HepG2 (cell line): ENCODE measurements at regions not wholly inside any gene's neighbourhood (a gene's known extent, or its start where the extent isn't known, plus 50 kb on each side); places are given as distances from the start of the nearest gene placed in this dataset.

Experiments
- ATAC-seq: fragments of 200-7000 bp; cut with Tn5 transposase; 3 replicates; pipeline ENCODE4 v1.9.1; 2020; ENCODE audit warnings: mild to moderate bottlenecking, moderate library complexity
- BruUV-seq: library from RNA; stranded (reverse); fragments of 400-500 nt; replicated peaks from 2 replicates; lab custom pipeline; 2021; lab: Mats Ljungman, UMichigan
- CTCF ChIA-PET: fragments of 300-600 bp; formaldehyde crosslinking; extraction: SDS; loops from one replicate; lab custom pipeline; 2021; ENCODE audit warnings: low total read pairs, inconsistent platforms, low intra/inter-chr PET ratio; lab: Yijun Ruan, JAX
- POLR2A ChIA-PET: fragments of 350-600 bp; sonication (Branson Sonifier 250); formaldehyde crosslinking; loops from one replicate; lab custom pipeline; 2020; ENCODE audit warnings: antibody characterized with exemption, inconsistent platforms; lab: Yijun Ruan, JAX
- DNase-seq: peaks from one replicate; pipeline ENCODE4 v3.0.0-alpha.2; 2015; ENCODE audit warnings: low spot score
- FAIRE-seq: peaks from 3 replicates; lab custom pipeline; 2011; peaks lifted over from hg19 to GRCh38; lab: Jason Lieb, UNC
- H2AFZ ChIP-seq: one replicate; pipeline ENCODE4 v1.6.1; 2011; ENCODE audit warnings: low read length, inconsistent platforms
- H3K27ac ChIP-seq: fragments of 300-600 bp; 3 replicates; pipeline ENCODE4 v1.8.0; 2011; ENCODE audit warnings: mixed run types, mild to moderate bottlenecking, mixed read lengths, low read length, inconsistent platforms; ENCODE audit not compliant: insufficient read depth; ENCODE audit errors: extremely low read length
- H3K27me3 ChIP-seq, 2 experiments: fragments of 200-600 bp in 1 of 2; 2 replicates in 1 of 2; 3 replicates in 1 of 2; pipeline versions ENCODE4 v1.6.0 to v1.8.0; 2011; ENCODE audit warnings: low read length in 2 of 2, mild to moderate bottlenecking in 2 of 2, moderate library complexity in 2 of 2, inconsistent platforms in 1 of 2; ENCODE audit not compliant: insufficient read depth in 2 of 2, control insufficient read depth in 1 of 2
- H3K36me3 ChIP-seq, 2 experiments: fragments of 200-600 bp in 1 of 2; replicated peaks in 1 of 2; 2 replicates in 1 of 2; 3 replicates in 1 of 2; pipeline versions ENCODE4 v1.5.1 to v1.8.0; 2011; ENCODE audit warnings: low read length in 2 of 2, inconsistent platforms in 1 of 2; ENCODE audit not compliant: insufficient read depth in 2 of 2, control insufficient read depth in 1 of 2
- H3K4me1 ChIP-seq: 2 replicates; pipeline ENCODE4 v1.5.1; 2012; ENCODE audit warnings: low read length, inconsistent platforms; ENCODE audit not compliant: insufficient read depth
- H3K4me2 ChIP-seq: 2 replicates; pipeline ENCODE4 v1.6.0; 2011; ENCODE audit warnings: low read depth, low read length, inconsistent platforms
- H3K4me3 ChIP-seq, 3 experiments: fragments of 200-600 bp in 1 of 3; sonication (generic), shearing (Covaris generic) in 1 of 3; replicated peaks in 1 of 3; 2 replicates each; pipeline ENCODE4 v1.5.1; 2011 to 2016; ENCODE audit warnings: low read length in 3 of 3, inconsistent platforms in 2 of 3, low read depth in 2 of 3, mild to moderate bottlenecking in 2 of 3, control low read depth in 1 of 3, mixed read lengths in 1 of 3; ENCODE audit not compliant: insufficient read depth in 1 of 3
- H3K79me2 ChIP-seq: one replicate; pipeline ENCODE4 v1.6.1; 2011; ENCODE audit warnings: low read length, inconsistent platforms; ENCODE audit not compliant: insufficient read depth
- H3K9ac ChIP-seq: 2 replicates; pipeline ENCODE4 v1.6.0; 2011; ENCODE audit warnings: mild to moderate bottlenecking, low read depth, low read length, inconsistent platforms; ENCODE audit not compliant: insufficient read depth
- H3K9me3 ChIP-seq: 2 replicates; pipeline ENCODE4 v1.5.1; 2012; ENCODE audit warnings: mild to moderate bottlenecking, low read length
- H4K20me1 ChIP-seq: 2 replicates; pipeline ENCODE4 v1.6.0; 2011; ENCODE audit warnings: inconsistent platforms, mild to moderate bottlenecking, low read length, moderate library complexity; ENCODE audit not compliant: insufficient read depth
- EEA1 ChIP-seq: sonication (generic); formaldehyde crosslinking; IDR thresholded peaks from 2 replicates; pipeline ENCODE4 v1.5.1; 2020; ENCODE audit warnings: mild to moderate bottlenecking, missing genetic modification reagents, borderline replicate concordance
- LCORL ChIP-seq, 2 experiments: fragments of 450-650 bp in 1 of 2; sonication (generic) in 1 of 2; formaldehyde crosslinking in 1 of 2; IDR thresholded peaks; 2 replicates each; pipeline versions ENCODE4 v1.5.0 to v1.6.1; 2017 to 2020; ENCODE audit warnings: antibody characterized with exemption in 1 of 2, missing genetic modification reagents in 1 of 2
- NCOA1 ChIP-seq: sonication (generic); formaldehyde crosslinking; IDR thresholded peaks from 2 replicates; pipeline ENCODE4 v1.9.0; 2021; ENCODE audit warnings: missing genetic modification reagents
- NR2C2 ChIP-seq: sonication (generic); formaldehyde crosslinking; IDR thresholded peaks from 2 replicates; pipeline ENCODE4 v1.4.0; 2020; ENCODE audit warnings: missing genetic modification reagents, mild to moderate bottlenecking, moderate library complexity, borderline replicate concordance
- RAD51 ChIP-seq: fragments of 450-650 bp; IDR thresholded peaks from 2 replicates; pipeline ENCODE4 v1.6.1; 2016; ENCODE audit warnings: borderline replicate concordance
- SNAPC2 ChIP-seq: sonication (generic); formaldehyde crosslinking; IDR thresholded peaks from 2 replicates; pipeline ENCODE4 v1.8.1; 2022; ENCODE audit warnings: mild to moderate bottlenecking, missing genetic modification reagents
- SRF ChIP-seq: IDR thresholded peaks from 2 replicates; pipeline ENCODE4 v1.6.1; 2011; ENCODE audit warnings: mild to moderate bottlenecking, low read depth, low read length, moderate library complexity
- STAG1 ChIP-seq: sonication (generic); formaldehyde crosslinking; IDR thresholded peaks from 2 replicates; pipeline ENCODE4 v1.4.0; 2020; ENCODE audit warnings: missing genetic modification reagents
- WGBS: methylation state at CpG from one replicate; pipeline ENCODE4 v1.1.6; 2017; ENCODE audit warnings: low lambda C conversion rate; 5-methylcytosine and 5-hydroxymethylcytosine counted together
- in situ Hi-C: cut with HindIII; loops from 2 replicates; pipeline ENCODE4 v1.10.0; 2017; ENCODE audit warnings: low pct_unique_long_range_greater_than_20kb; ENCODE audit not compliant: extremely low pct_ligation_motif_present
- intact Hi-C: fragments of 100-400 bp; cut with micrococcal nuclease; formaldehyde crosslinking; loops from one replicate; pipeline ENCODE4 v1.10.0; 2022; ENCODE audit not compliant: unreplicated experiment
- TF ChIP-seq, protein P1 (sequence below), 2 experiments: sonication (generic) in 1 of 2; formaldehyde crosslinking in 1 of 2; IDR thresholded peaks; 2 replicates each; pipeline versions ENCODE4 v1.5.1 to v1.6.1; 2011 to 2020; ENCODE audit warnings: borderline replicate concordance in 1 of 2, low read depth in 1 of 2, low read length in 1 of 2, mild to moderate bottlenecking in 1 of 2, missing genetic modification reagents in 1 of 2, moderate library complexity in 1 of 2

DNA sequence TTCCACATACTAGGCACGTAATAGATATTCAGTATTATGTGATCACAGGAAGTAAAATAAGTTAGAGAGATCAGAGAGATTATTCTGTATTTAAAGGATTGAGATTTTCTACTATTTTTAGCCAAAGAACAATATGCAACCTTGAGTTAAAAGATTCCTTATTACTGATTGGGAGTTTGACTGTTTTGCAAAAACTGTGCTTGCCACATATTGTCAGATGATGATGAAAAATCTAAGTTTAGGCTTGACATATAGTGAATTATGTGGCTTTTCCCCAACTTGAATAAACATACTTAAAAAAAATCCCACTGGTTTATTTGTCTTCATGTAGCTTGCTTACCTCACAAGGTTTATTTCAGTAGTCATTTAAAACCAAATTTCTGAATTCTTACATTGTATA is 194.4 kb downstream of the KCNRG start:
- Histone ChIP-seq H3K9ac (no peak overlapping the region), H3K79me2 (peaks cover 52% of the 10 kb centered on the region), H3K4me2 (no peak overlapping the region), H4K20me1 (0 out of 2 replicates have a peak, but pooled peaks cover 3% of the 10 kb centered on the region), H3K27me3 (no peaks in the 10 kb centered on the region), H3K9me3 (peaks cover 12% of the 10 kb centered on the region), H3K4me3 (no peak overlapping the region), H3K27ac (no peak overlapping the region), H3K4me1 (peaks cover 16% of the 10 kb centered on the region), H2AFZ (no peak overlapping the region), H3K36me3 (peaks cover 0 to 9% of the 10 kb centered on the region in 2 experiments; a peak in 3 of 5 replicates)
- no peak for TF ChIP-seq STAG1
- TF ChIP-seq, protein P1, sequence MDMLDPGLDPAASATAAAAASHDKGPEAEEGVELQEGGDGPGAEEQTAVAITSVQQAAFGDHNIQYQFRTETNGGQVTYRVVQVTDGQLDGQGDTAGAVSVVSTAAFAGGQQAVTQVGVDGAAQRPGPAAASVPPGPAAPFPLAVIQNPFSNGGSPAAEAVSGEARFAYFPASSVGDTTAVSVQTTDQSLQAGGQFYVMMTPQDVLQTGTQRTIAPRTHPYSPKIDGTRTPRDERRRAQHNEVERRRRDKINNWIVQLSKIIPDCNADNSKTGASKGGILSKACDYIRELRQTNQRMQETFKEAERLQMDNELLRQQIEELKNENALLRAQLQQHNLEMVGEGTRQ (IDR thresholded peaks at IDR 0.05; ENCODE audit: low read depth, low read length): no peak
- TF ChIP-seq, protein P1 (CRISPR knock-in tag; IDR thresholded peaks at IDR 0.05; ENCODE audit: borderline replicate concordance): no peak
- no peak for TF ChIP-seq SRF
- TF ChIP-seq LCORL (IDR thresholded peaks at IDR 0.05): no peak
- TF ChIP-seq LCORL (CRISPR knock-in tag; IDR thresholded peaks at IDR 0.05): no peak
- no peak for TF ChIP-seq NR2C2
- no peak for TF ChIP-seq EEA1
- TF ChIP-seq NCOA1 (CRISPR knock-in tag): no peak
- no peak for TF ChIP-seq SNAPC2
- TF ChIP-seq RAD51: no peak
- POLR2A ChIA-PET: no interaction called here
- intact Hi-C loops (no loop called here), in situ Hi-C loops (no loop called here)
- WGBS: 95% methylated on average over 1 of the region's 1 CpG
- BruUV-seq: no TSS peak
- DNase-seq (no peak), ATAC-seq (no peak), FAIRE-seq (no peak)
- CTCF ChIA-PET: no interaction called here
